HCT116 (cell line): ENCODE measurements at regions not wholly inside any gene's neighbourhood (a gene's known extent, or its start where the extent isn't known, plus 50 kb on each side); places are given as distances from the start of the nearest gene placed in this dataset.

Experiments used
- CBX3 ChIP-seq: IDR thresholded peaks from 2 replicates; pipeline ENCODE4 v1.6.1; 2012; ENCODE audit warnings: low read depth
- EGR1 ChIP-seq: IDR thresholded peaks from 2 replicates; pipeline ENCODE4 v1.6.1; 2012; ENCODE audit warnings: low read depth
- ELF1 ChIP-seq: IDR thresholded peaks from 2 replicates; pipeline ENCODE4 v1.6.1; 2012; ENCODE audit warnings: low read depth, borderline replicate concordance
- EZH2 ChIP-seq: fragments of 200-600 bp; sonication (generic); IDR thresholded peaks from 2 replicates; pipeline ENCODE4 v1.6.1; 2017; ENCODE audit warnings: antibody characterized with exemption, mixed run types
- EZH2phosphoT487 ChIP-seq: fragments of 200-600 bp; IDR thresholded peaks from 2 replicates; pipeline ENCODE4 v1.6.1; 2018; ENCODE audit warnings: antibody characterized with exemption, borderline replicate concordance
- POLR2A ChIP-seq: IDR thresholded peaks from 2 replicates; pipeline ENCODE4 v1.7.0; 2011; ENCODE audit warnings: borderline replicate concordance; ENCODE audit not compliant: insufficient read depth, insufficient read length; ENCODE audit errors: extremely low read depth
- POLR2AphosphoS5 ChIP-seq: IDR thresholded peaks from 2 replicates; pipeline ENCODE4 v1.6.1; 2011; ENCODE audit warnings: mild to moderate bottlenecking, low read depth, low read length, moderate library complexity
- RAD21 ChIP-seq: IDR thresholded peaks from 2 replicates; pipeline ENCODE4 v1.6.1; 2012; ENCODE audit warnings: low read depth, mild to moderate bottlenecking
- SP1 ChIP-seq: IDR thresholded peaks from 2 replicates; pipeline ENCODE4 v1.6.1; 2012; ENCODE audit warnings: low read depth
- YY1 ChIP-seq: IDR thresholded peaks from 2 replicates; pipeline ENCODE4 v1.6.1; 2011; ENCODE audit warnings: low read length, low read depth, moderate library complexity, mild to moderate bottlenecking; ENCODE audit not compliant: insufficient replicate concordance; ENCODE audit errors: extremely low read depth
- ZNF274 ChIP-seq: fragments of 200-500 bp; sonication (Bioruptor generic); IDR thresholded peaks from 2 replicates; pipeline ENCODE4 v1.6.1; 2014; ENCODE audit warnings: mild to moderate bottlenecking, low read depth, low read length, inconsistent platforms
- TF ChIP-seq, protein P1 (sequence below), 3 experiments: fragments of 200-600 bp in 1 of 3; sonication (generic) in 1 of 3; IDR thresholded peaks in 2 of 3; conservative IDR thresholded peaks in 1 of 3; 2 replicates each; pipeline ENCODE4 v1.5.1; 2012 to 2017; ENCODE audit warnings: low read depth in 2 of 3, low read length in 2 of 3, antibody characterized with exemption in 1 of 3, borderline replicate concordance in 1 of 3, control low read depth in 1 of 3, mild to moderate bottlenecking in 1 of 3, mixed read lengths in 1 of 3, mixed run types in 1 of 3, moderate library complexity in 1 of 3; ENCODE audit not compliant: insufficient read depth in 1 of 3
- TF ChIP-seq, protein P2 (sequence below): IDR thresholded peaks from 2 replicates; pipeline ENCODE4 v1.6.1; 2012
- TF ChIP-seq, protein P3 (sequence below): IDR thresholded peaks from 2 replicates; pipeline ENCODE4 v1.6.1; 2012

DNA sequence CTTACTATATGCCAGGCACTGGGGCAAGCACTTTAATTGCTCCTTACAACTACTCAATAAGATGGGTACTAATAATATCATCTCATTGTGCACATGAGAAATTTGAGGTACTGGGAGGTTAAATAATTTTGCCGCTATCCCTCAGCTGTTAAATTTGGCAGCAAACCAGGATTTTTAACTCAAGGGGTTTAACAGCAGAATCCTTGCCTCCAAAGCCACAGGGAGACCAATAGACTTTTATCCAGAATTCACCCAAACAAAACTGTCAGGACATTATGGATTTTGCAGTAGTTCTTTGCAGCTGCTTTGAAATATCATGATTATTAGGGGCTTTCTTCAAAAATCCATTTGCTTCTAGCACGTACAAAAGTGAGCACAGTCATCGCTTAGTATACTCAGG lies 136.2 kb downstream of the RPS12 start:
- TF ChIP-seq, protein P1, sequence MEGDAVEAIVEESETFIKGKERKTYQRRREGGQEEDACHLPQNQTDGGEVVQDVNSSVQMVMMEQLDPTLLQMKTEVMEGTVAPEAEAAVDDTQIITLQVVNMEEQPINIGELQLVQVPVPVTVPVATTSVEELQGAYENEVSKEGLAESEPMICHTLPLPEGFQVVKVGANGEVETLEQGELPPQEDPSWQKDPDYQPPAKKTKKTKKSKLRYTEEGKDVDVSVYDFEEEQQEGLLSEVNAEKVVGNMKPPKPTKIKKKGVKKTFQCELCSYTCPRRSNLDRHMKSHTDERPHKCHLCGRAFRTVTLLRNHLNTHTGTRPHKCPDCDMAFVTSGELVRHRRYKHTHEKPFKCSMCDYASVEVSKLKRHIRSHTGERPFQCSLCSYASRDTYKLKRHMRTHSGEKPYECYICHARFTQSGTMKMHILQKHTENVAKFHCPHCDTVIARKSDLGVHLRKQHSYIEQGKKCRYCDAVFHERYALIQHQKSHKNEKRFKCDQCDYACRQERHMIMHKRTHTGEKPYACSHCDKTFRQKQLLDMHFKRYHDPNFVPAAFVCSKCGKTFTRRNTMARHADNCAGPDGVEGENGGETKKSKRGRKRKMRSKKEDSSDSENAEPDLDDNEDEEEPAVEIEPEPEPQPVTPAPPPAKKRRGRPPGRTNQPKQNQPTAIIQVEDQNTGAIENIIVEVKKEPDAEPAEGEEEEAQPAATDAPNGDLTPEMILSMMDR (IDR thresholded peaks at IDR 0.05 in 2 of 3, conservative IDR thresholded peaks at IDR 0.05 in 1 of 3; ENCODE audit: borderline replicate concordance in 1 of 3, insufficient read depth in 1 of 3, low read depth in 2 of 3, low read length in 2 of 3) = no peak
- TF ChIP-seq EZH2 (no peak), EZH2phosphoT487 (no peak), POLR2A (no peak), POLR2AphosphoS5 (no peak), CBX3 (no peak), YY1 (no peak), ELF1 (no peak), RAD21 (no peak), ZNF274 (no peak), SP1 (no peak), EGR1 (no peak)
- TF ChIP-seq, protein P2, sequence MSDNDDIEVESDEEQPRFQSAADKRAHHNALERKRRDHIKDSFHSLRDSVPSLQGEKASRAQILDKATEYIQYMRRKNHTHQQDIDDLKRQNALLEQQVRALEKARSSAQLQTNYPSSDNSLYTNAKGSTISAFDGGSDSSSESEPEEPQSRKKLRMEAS = no peak
- TF ChIP-seq, protein P3, sequence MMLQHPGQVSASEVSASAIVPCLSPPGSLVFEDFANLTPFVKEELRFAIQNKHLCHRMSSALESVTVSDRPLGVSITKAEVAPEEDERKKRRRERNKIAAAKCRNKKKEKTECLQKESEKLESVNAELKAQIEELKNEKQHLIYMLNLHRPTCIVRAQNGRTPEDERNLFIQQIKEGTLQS = no peak
